Body of pancreas (tissue), 4 donors: ENCODE measurements at regions not wholly inside any gene's neighbourhood (a gene's known extent, or its start where the extent isn't known, plus 50 kb on each side); places are given as distances from the start of the nearest gene placed in this dataset.

Experiments used
- POLR2A ChIP-seq, 3 donors: fragments of 450-650 bp; IDR thresholded peaks; one replicate each; pipeline ENCODE4 v1.6.1; 2016; ENCODE audit warnings: antibody characterized with exemption in 3 of 3, mild to moderate bottlenecking in 2 of 3
- TF ChIP-seq, protein P1 (sequence below), 7 experiments: fragments of 450-650 bp in 4 of 7; fragments of 200-600 bp in 3 of 7; sonication (generic) in 3 of 7; IDR thresholded peaks; one replicate each; pipeline ENCODE4 v1.5.1; 2016 to 2019; ENCODE audit warnings: antibody characterized with exemption in 7 of 7

DNA sequence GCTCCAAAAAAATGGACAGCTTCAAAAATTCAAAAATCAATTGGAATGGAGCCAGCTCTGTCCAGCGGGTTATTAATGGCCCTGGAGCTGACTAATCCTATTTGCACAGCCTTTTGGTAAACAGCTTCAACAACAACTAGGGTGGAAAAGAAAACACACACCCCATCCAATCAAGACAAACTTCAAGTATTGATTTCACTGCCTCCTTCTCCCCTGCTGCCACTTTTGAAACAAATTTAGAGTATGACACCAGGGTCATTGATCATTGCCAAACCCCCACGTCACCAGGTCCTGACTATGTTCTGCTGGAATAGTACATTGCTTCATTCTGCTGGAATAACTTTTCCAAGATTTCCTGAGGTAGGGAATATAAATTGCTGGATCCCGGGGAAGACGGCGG lies 56.8 kb upstream of the GTF3A start:
- TF ChIP-seq, protein P1, sequence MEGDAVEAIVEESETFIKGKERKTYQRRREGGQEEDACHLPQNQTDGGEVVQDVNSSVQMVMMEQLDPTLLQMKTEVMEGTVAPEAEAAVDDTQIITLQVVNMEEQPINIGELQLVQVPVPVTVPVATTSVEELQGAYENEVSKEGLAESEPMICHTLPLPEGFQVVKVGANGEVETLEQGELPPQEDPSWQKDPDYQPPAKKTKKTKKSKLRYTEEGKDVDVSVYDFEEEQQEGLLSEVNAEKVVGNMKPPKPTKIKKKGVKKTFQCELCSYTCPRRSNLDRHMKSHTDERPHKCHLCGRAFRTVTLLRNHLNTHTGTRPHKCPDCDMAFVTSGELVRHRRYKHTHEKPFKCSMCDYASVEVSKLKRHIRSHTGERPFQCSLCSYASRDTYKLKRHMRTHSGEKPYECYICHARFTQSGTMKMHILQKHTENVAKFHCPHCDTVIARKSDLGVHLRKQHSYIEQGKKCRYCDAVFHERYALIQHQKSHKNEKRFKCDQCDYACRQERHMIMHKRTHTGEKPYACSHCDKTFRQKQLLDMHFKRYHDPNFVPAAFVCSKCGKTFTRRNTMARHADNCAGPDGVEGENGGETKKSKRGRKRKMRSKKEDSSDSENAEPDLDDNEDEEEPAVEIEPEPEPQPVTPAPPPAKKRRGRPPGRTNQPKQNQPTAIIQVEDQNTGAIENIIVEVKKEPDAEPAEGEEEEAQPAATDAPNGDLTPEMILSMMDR (IDR thresholded peaks at IDR 0.05), result no peak
- peak in 1 of 3 donors; percentile 51 for TF ChIP-seq POLR2A (IDR thresholded peaks at IDR 0.05)
